Transverse colon (tissue), 4 donors: ENCODE measurements at regions not wholly inside any gene's neighbourhood (a gene's known extent, or its start where the extent isn't known, plus 50 kb on each side); places are given as distances from the start of the nearest gene placed in this dataset.

Source experiments
- DNase-seq: peaks from one replicate; pipeline ENCODE4 v3.0.0-alpha.2; 2019
- H3K27ac ChIP-seq, 4 donors: fragments of 200-600 bp; sonication (generic); 2 replicates each; pipeline ENCODE4 v1.5.1; 2016 to 2018; ENCODE audit warnings: inconsistent platforms in 4 of 4
- H3K27me3 ChIP-seq: fragments of 200-600 bp; sonication (generic); 2 replicates; pipeline ENCODE4 v1.5.1; 2017; ENCODE audit warnings: inconsistent platforms
- H3K36me3 ChIP-seq, 4 donors: fragments of 200-600 bp; sonication (generic); 2 replicates each; pipeline ENCODE4 v1.5.1; 2017 to 2019; ENCODE audit warnings: inconsistent platforms in 4 of 4
- H3K4me1 ChIP-seq, 4 donors: fragments of 200-600 bp; sonication (generic); 2 replicates each; pipeline ENCODE4 v1.5.1; 2017 to 2020; ENCODE audit warnings: inconsistent platforms in 4 of 4
- H3K4me3 ChIP-seq, 4 donors: fragments of 200-600 bp; sonication (generic); 1 replicate in 1 of 4; 2 replicates in 3 of 4; pipeline versions ENCODE4 v1.5.1 to v1.6.1; 2017 to 2019; ENCODE audit warnings: inconsistent platforms in 4 of 4
- H3K9me3 ChIP-seq, 2 donors: fragments of 200-600 bp; sonication (generic); 2 replicates each; pipeline ENCODE4 v1.5.1; 2017 to 2019; ENCODE audit warnings: inconsistent platforms in 2 of 2
- CTCF ChIP-seq, 5 experiments: fragments of 200-600 bp in 3 of 5; fragments of 450-650 bp in 2 of 5; sonication (generic) in 3 of 5; IDR thresholded peaks; 1 replicate in 2 of 5; 2 replicates in 3 of 5; pipeline ENCODE4 v1.5.1; 2016 to 2017; ENCODE audit warnings: antibody characterized with exemption in 5 of 5, inconsistent platforms in 3 of 5, mild to moderate bottlenecking in 2 of 5, moderate library complexity in 1 of 5
- EP300 ChIP-seq: sonication (generic); formaldehyde crosslinking; IDR thresholded peaks from one replicate; pipeline ENCODE4 v1.6.1; 2017; ENCODE audit warnings: antibody characterized with exemption, low read depth
- POLR2A ChIP-seq: fragments of 450-650 bp; IDR thresholded peaks from one replicate; pipeline ENCODE4 v1.6.1; 2016; ENCODE audit warnings: antibody characterized with exemption, mild to moderate bottlenecking, moderate library complexity
- POLR2AphosphoS5 ChIP-seq, 3 donors: sonication (generic); formaldehyde crosslinking; IDR thresholded peaks; one replicate each; pipeline ENCODE4 v1.6.1; 2016; ENCODE audit warnings: antibody characterized with exemption in 3 of 3
- WGBS, 2 donors: methylation state at CpG; one replicate each; pipeline ENCODE4 v1.1.5; 2018; ENCODE audit warnings: low coverage in 1 of 2; 5-methylcytosine and 5-hydroxymethylcytosine counted together
- in situ Hi-C, 4 donors: fragments of 200-750 bp; cut with MboI; loops; one replicate each; pipeline versions ENCODE4 v1.15.0 to v1.15.1; 2017; ENCODE audit warnings: low sequenced_read_pairs in 3 of 4, low pct_ligation_motif_present in 1 of 4, low pct_unique_long_range_greater_than_20kb in 1 of 4
- intact Hi-C: fragments of 100-400 bp; cut with DNase I; formaldehyde crosslinking; loops from one replicate; pipeline ENCODE4 v1.15.1; 2023; ENCODE audit warnings: low total_unique reads

- in situ Hi-C loops (no loop called here), intact Hi-C loops (no loop called here)
Observed at GRCh38 chr9:74293479-74293878, 203.7 kb upstream of the RORB start.

GRCh38 chr9:74303945-74304344, 193.2 kb upstream of the RORB start:
- WGBS, 2 donors, result 56 to 66% methylated on average over 3 to 6 of the region's 6 CpGs
- Histone ChIP-seq H3K4me1 (no peaks in the 10 kb centered on the region), H3K4me3 (no peak overlapping the region), H3K36me3 (no peaks in the 10 kb centered on the region), H3K27ac (no peak overlapping the region), H3K27me3 (no peaks in the 10 kb centered on the region), H3K9me3 (no peaks in the 10 kb centered on the region)
- intact Hi-C loops (no loop called here), in situ Hi-C loops (no loop called here)
- no peak for DNase-seq
- TF ChIP-seq EP300 (no peak), POLR2AphosphoS5 (IDR thresholded peaks at IDR 0.05) (no peak), POLR2A (no peak), CTCF (IDR thresholded peaks at IDR 0.05) (no peak)

More at GRCh38 chr9:74293479-74293878, 203.7 kb upstream of the RORB start:
- H3K27me3 ChIP-seq, result no peaks in the 10 kb centered on the region
- no peak overlapping the region for H3K27ac ChIP-seq
- H3K4me1 ChIP-seq, result no peaks in the 10 kb centered on the region
- WGBS, 2 donors, result 63 to 75% methylated on average over 1 to 2 of the region's 2 CpGs
- no peak overlapping the region for H3K4me3 ChIP-seq
- no peaks in the 10 kb centered on the region for H3K36me3 ChIP-seq
- H3K9me3 ChIP-seq, result no peaks in the 10 kb centered on the region
- no peak for DNase-seq
- TF ChIP-seq CTCF (IDR thresholded peaks at IDR 0.05) (no peak), POLR2A (no peak), POLR2AphosphoS5 (IDR thresholded peaks at IDR 0.05) (no peak), EP300 (no peak)

- DNase-seq, result no peak
- no peaks in the 10 kb centered on the region for H3K27me3 ChIP-seq
- H3K36me3 ChIP-seq, result no peaks in the 10 kb centered on the region
- TF ChIP-seq CTCF (IDR thresholded peaks at IDR 0.05) (no peak), POLR2AphosphoS5 (IDR thresholded peaks at IDR 0.05) (no peak), POLR2A (no peak), EP300 (no peak)
- no peaks in the 10 kb centered on the region for H3K9me3 ChIP-seq
- 84 to 100% methylated on average over 1 of the region's 1 CpG for WGBS, 2 donors
- no peaks in the 10 kb centered on the region for H3K4me1 ChIP-seq
- no peak overlapping the region for H3K27ac ChIP-seq
- intact Hi-C loops (no loop called here), in situ Hi-C loops (no loop called here)
- H3K4me3 ChIP-seq, result no peak overlapping the region
Observed at GRCh38 chr9:74304598-74304997, 192.5 kb upstream of the RORB start.

GRCh38 chr9:74309654-74310053, 187.5 kb upstream of the RORB start:
- no peak overlapping the region for H3K4me3 ChIP-seq
- H3K4me1 ChIP-seq, result no peaks in the 10 kb centered on the region
- in situ Hi-C loops, result no loop called here
- TF ChIP-seq EP300, result no peak
- TF ChIP-seq POLR2AphosphoS5 (IDR thresholded peaks at IDR 0.05), result no peak
- TF ChIP-seq POLR2A, result no peak
- TF ChIP-seq CTCF (IDR thresholded peaks at IDR 0.05), result no peak
- intact Hi-C loops, result no loop called here
- H3K9me3 ChIP-seq, result no peaks in the 10 kb centered on the region
- H3K27me3 ChIP-seq, result no peaks in the 10 kb centered on the region
- no peak for DNase-seq
- H3K36me3 ChIP-seq, result no peaks in the 10 kb centered on the region
- WGBS, 2 donors, result 55 to 57% methylated on average over 2 of the region's 2 CpGs
- H3K27ac ChIP-seq, result no peak overlapping the region
